LNCAP (cell line): ENCODE measurements at regions not wholly inside any gene's neighbourhood (a gene's known extent, or its start where the extent isn't known, plus 50 kb on each side); places are given as distances from the start of the nearest gene placed in this dataset.

Experiments used
- TF ChIP-seq, protein P1 (sequence below): fragments of 450-650 bp; IDR thresholded peaks from 2 replicates; pipeline ENCODE4 v1.5.1; 2017; ENCODE audit warnings: mild to moderate bottlenecking

DNA sequence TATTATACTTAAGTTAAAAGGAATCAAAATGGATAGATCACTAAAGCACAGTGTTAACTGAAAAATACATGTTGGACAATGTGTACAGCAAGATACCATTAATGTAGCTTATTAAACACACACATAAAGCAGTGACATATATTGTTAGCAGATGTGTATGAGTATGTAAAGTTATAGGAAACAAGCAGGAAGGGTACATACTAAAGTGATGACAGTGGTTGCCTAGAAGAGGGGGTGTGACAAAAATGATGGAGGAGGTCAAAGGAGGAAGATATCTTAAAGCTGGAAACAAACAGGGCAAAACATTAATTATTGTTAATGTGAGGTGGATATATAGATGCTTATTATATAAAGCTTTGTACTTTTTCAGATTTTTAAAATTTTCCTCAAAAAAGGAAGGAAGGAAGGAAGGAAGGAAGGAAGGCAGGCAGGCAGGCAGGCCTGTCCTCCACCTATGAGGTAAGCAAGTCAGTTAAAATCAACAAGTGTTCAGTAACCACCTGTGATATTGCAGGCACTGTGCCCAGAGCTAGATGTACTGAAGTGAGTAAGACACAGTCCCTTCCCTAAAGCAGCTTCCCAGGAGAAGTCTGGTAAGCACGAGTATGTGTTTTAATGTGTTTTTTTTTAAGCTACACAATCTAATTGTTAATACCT lies 252.9 kb upstream of the NR5A2 start:
- TF ChIP-seq, protein P1, sequence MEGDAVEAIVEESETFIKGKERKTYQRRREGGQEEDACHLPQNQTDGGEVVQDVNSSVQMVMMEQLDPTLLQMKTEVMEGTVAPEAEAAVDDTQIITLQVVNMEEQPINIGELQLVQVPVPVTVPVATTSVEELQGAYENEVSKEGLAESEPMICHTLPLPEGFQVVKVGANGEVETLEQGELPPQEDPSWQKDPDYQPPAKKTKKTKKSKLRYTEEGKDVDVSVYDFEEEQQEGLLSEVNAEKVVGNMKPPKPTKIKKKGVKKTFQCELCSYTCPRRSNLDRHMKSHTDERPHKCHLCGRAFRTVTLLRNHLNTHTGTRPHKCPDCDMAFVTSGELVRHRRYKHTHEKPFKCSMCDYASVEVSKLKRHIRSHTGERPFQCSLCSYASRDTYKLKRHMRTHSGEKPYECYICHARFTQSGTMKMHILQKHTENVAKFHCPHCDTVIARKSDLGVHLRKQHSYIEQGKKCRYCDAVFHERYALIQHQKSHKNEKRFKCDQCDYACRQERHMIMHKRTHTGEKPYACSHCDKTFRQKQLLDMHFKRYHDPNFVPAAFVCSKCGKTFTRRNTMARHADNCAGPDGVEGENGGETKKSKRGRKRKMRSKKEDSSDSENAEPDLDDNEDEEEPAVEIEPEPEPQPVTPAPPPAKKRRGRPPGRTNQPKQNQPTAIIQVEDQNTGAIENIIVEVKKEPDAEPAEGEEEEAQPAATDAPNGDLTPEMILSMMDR: no peak

DNA sequence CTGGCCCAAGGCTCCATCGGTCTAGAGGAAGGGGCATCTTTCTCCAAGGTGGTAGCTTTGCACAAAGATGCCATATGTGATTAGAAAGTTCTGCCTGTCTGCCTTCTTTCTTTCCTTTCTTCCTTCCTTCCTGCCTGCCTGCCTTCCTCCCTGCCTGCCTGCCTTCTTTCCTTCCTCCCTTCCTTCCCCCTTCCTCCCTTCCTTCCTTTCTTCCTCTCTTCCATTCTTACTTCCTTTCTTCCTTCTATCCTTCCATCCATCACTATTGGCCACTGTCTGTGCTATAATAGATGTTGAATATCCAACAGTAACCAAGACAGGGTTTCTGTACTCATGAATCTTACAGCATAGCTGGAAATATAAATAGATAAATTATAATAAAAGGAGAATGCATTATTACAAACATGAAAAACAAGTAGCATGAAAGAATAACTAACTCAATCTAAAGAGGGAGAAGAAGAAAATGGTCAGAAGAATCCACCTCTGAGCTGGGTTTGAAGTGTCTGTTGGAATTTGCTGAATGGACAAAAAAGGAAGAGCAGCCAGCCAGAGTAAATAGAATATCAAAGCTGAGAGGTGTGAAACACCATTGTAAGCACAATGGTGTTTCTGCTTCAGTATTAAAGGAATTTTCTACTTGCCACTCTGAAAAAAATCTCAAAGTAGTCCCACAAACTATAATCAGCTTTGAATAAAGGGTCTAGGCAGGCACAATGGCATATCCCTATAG lies 250.6 kb upstream of the NR5A2 start:
- TF ChIP-seq, protein P1: no peak

GRCh38 chr1:199778324-199778955 lies 249.1 kb upstream of the NR5A2 start:
- TF ChIP-seq, protein P1: no peak

GRCh38 chr1:199780091-199780490 lies 247.4 kb upstream of the NR5A2 start:
- TF ChIP-seq, protein P1: no peak

DNA sequence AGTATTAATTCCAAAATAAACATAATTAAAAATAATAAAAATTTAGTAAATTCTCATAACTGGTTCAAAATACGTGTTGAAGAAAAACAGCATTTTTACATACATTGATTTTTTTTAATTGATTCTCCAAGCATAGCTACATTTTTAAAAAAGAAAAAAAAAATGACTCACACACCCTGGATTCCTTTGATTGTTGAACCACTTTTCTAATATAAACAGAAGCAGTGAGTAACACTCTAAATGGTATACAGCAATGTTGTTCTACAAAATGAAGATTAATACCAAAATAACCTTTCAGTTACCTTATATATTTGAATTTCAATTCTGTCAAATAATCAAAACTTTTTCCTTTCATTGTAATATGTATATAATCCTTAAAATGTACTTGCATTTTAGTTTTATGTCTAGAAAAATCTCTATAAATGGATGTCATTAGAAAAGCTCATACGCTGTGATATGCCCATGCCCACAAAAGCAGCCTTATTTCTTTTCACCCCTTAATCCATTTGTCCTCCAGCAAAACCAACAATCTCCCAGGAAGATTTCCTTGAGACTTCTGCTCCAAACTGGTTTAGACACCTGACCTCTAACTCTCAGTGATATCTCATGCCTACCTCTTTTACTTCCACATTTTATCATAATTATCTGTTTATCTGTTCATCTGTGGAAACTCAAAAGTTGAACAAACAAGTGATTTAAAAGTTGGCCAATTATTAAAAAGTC lies 246.4 kb upstream of the NR5A2 start:
- TF ChIP-seq, protein P1: no peak

DNA sequence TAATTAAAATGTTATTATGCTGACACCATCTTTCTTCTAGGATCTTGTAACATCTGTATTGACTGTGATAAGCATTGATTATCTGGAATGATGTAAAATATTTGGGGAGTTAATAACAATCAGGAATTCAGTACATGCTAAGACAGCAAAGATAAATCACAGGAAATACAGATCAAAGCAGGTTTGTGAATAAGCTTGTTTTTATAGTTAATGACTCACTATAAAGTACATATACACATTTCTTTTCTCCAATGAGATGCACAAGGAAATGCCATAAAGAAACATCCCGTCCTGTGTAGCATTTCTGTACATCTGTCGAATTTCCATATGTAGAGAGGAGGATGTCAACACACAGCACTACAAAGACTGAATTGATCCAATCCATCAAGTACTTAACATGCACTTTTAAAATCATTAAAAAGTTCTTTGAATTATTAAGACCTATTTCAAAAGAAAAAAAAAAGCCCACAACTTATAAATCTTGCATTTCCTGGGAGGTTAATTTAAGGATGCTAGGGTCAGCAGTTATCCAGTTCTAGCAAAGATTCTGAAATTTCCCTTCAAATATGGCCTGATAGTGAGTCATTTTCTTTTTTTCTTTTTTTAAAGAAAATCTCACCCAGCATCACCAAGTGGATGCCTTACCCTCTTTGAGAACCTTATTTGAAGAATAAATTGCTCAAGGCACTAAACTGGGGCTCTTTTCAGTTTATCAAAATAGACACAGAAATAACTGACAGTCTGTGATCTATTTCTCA lies 243.2 kb upstream of the NR5A2 start:
- TF ChIP-seq, protein P1: no peak

DNA sequence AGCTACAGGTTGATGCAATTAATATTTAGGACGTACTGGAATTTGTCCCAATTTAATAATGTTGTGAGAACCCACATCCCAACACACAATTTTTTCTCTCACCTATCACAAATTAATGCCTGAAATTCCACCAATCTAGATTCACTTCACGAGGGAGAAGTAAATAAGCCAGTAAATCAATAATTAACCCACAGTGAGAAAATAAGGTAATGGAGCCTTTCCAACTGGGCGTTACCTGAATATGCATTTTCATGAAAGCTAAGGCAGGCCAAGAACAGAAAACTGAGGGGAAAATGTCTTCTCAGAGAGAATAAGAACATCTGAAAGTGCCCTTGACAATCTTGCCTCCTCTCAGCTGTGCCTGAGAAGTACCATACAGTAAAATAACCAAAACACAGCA lies 240.8 kb upstream of the NR5A2 start:
- TF ChIP-seq, protein P1: no peak
